ENCODE measurements at regions not wholly inside any gene's neighbourhood (a gene's known extent, or its start where the extent isn't known, plus 50 kb on each side); places are given as distances from the start of the nearest gene placed in this dataset.
"Not testable (repeated sequence)": the region's sequence is repeated elsewhere in the genome, so short reads cannot be mapped to it uniquely, and the experiment has no call there.

DNA sequence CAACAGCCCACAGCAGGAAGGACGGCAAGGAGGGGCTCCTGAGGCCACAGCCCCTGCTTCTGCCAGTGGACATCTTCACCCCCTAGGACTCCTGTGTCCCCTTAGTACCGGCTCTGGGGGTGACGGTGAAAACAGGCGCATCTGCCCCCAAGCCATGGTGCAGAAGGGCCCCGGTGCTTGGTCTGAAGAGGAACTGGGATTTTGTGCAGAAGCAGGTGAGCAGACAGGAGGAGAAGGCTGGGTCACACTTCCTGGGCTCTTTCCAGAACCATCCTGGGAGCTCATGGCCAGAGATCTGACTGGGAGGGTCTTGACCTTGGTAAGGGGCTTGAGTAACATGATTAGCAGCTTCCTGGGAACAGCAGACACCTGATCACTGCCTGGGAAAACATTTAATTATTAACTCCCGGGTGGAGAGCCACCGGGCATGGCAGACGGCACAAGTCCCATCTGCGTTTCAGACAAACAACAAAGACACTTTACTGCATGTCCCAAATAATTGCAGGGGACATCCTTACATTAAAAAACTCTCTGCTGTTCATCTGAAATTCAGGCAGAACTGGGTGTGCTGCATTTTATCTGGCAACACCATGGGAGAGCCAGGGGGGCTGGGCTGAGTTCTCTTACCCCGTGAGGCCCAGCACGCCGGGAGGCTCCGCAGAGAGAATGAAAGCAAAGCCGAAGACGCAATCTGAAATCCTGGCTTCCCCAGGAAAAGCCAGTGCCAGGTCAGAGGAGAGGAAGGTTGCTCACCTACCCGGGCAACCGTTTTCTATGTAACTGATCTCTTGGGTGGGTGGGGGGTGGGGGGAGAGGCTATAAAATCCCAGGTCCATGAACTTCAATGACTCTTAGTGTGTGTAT, 1542.8 kb downstream of the TSPY10 start:
- no peak for TF ChIP-seq CTCF (IDR thresholded peaks at IDR 0.05)
- no peak for TF ChIP-seq POLR2A (IDR thresholded peaks at IDR 0.05)
- no peak overlapping the region for H3K27ac ChIP-seq
- no peaks in the 10 kb centered on the region for H3K4me1 ChIP-seq
- no peak overlapping the region for H3K4me3 ChIP-seq
- H3K36me3 ChIP-seq = no peaks in the 10 kb centered on the region
- no peak for DNase-seq
- H3K9me3 ChIP-seq = no peaks in the 10 kb centered on the region
- no peaks in the 10 kb centered on the region for H3K27me3 ChIP-seq

GRCh38 chrY:11085801-11086200, 1558.1 kb downstream of the TSPY10 start:
- not testable (repeated sequence) for H3K9me3 ChIP-seq, DNase-seq, H3K4me3 ChIP-seq, H3K4me1 ChIP-seq, H3K36me3 ChIP-seq, H3K27me3 ChIP-seq, H3K27ac ChIP-seq

DNA sequence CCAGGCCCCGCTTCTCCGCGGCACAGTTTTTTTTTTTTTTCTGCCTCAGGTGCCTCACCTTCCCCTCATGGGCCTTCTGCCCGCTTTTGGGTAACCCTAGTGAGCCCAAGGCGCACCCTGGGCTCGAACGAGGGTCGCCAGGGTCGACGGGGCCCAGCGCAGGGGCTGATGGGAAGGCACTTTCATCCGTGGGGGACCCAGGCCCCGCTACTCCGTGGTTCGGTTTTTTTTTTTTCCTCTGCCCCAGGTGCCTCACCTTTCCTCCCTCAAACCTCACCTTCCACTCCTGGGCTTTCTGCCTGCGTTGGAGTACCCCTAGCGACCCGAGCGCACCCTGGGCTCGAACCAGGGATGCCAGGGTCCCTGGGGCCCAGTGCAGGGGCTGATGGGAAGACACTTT, 1569.8 kb downstream of the TSPY10 start:
- not testable (repeated sequence) for H3K4me3 ChIP-seq, H3K36me3 ChIP-seq, H3K9me3 ChIP-seq, H3K4me1 ChIP-seq, H3K27ac ChIP-seq, H3K27me3 ChIP-seq, DNase-seq

DNA sequence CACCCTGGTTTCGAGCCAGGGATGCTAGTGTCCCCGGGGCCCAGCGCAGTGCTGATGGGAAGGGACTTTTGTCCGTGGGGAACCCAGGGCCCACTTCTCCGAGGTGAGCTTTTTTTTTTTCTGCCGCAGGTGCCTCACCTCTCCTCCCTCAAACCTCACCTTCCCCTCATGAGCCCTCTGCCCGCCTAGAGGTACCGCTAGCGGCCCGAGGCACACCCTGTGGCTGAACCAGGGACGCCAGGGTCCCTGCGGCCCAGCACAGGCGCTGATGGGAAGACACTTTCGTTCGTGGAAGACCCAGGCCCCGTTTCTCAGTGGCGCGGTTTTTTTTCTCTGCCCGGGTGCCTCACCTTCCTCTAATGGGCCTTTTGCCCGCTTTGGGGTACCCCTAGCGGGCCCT, 1570.7 kb downstream of the TSPY10 start:
- H3K9me3 ChIP-seq, H3K27me3 ChIP-seq, H3K36me3 ChIP-seq, H3K4me1 ChIP-seq, DNase-seq, H3K27ac ChIP-seq, H3K4me3 ChIP-seq: not testable (repeated sequence)

- no peak for DNase-seq
- Histone ChIP-seq H3K27me3 (no peaks in the 10 kb centered on the region), H3K4me3 (no peak overlapping the region), H3K27ac (no peak overlapping the region), H3K9me3 (no peaks in the 10 kb centered on the region), H3K4me1 (no peaks in the 10 kb centered on the region), H3K36me3 (no peaks in the 10 kb centered on the region)
- TF ChIP-seq POLR2A (IDR thresholded peaks at IDR 0.05) (no peak), CTCF (IDR thresholded peaks at IDR 0.05) (no peak)
Observed at GRCh38 chrY:11099004-11099403, 1571.3 kb downstream of the TSPY10 start.

GRCh38 chrY:11100472-11100871, 1572.8 kb downstream of the TSPY10 start:
- not testable (repeated sequence) for H3K4me3 ChIP-seq, H3K27ac ChIP-seq, DNase-seq, H3K9me3 ChIP-seq, H3K36me3 ChIP-seq, H3K27me3 ChIP-seq, H3K4me1 ChIP-seq

DNA sequence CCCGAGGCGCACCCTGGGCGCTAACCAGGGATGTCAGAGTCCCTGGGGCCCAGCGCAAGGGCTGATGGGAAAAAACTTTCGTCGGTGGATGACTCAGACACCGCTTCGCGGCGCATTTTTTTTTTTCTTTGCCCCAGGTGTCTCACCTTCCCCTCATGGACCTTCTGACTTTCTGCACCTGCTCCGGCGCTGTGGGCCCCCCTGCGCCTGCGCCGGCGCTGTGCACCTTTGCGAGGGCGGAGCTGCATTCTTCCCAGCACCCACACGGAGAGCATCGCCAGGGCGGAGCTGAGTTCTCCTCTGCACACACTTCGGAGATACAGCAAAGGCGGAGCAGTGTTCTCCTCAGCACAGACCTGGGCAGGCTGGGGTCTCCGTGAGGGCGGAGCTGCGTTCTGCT, 1575.3 kb downstream of the TSPY10 start:
- not testable (repeated sequence) for H3K9me3 ChIP-seq, H3K36me3 ChIP-seq, DNase-seq, H3K27ac ChIP-seq, H3K27me3 ChIP-seq, H3K4me3 ChIP-seq, H3K4me1 ChIP-seq

- not testable (repeated sequence) for H3K9me3 ChIP-seq, DNase-seq, H3K27ac ChIP-seq, H3K27me3 ChIP-seq, H3K4me1 ChIP-seq, H3K4me3 ChIP-seq, H3K36me3 ChIP-seq
Observed at GRCh38 chrY:11107127-11107918, 1579.6 kb downstream of the TSPY10 start.

GRCh38 chrY:11151724-11152123, 1549.3 kb upstream of the USP9Y start:
- H3K4me3 ChIP-seq, H3K27me3 ChIP-seq, H3K4me1 ChIP-seq, DNase-seq, H3K9me3 ChIP-seq, H3K27ac ChIP-seq, H3K36me3 ChIP-seq: not testable (repeated sequence)

DNA sequence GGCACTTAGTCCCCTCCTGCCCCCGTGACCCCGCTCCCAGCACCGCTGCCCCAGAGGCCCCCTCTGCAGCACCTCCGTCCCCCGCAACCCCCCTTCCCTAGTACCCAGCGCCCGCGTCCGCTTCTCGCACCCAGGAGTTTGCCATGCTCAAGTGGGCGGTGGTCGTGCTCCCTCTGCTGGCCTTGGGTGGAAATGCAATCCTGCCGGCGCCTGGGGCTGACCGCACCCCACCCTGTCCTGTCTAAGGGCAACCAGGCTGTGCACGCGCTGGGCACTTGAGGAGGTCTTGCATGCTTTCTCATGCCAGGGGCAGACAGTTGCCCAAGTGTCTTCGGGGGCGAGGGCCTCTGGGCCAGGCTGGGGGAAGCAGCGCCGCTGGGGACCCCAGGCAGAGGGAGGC, 1544.9 kb upstream of the USP9Y start:
- not testable (repeated sequence) for H3K4me3 ChIP-seq, H3K36me3 ChIP-seq, H3K9me3 ChIP-seq, H3K27me3 ChIP-seq, H3K4me1 ChIP-seq, H3K27ac ChIP-seq, DNase-seq

GRCh38 chrY:11156846-11157245, 1544.2 kb upstream of the USP9Y start:
- not testable (repeated sequence) for H3K27me3 ChIP-seq, H3K4me1 ChIP-seq, H3K27ac ChIP-seq, H3K4me3 ChIP-seq, DNase-seq, H3K36me3 ChIP-seq, H3K9me3 ChIP-seq

DNA sequence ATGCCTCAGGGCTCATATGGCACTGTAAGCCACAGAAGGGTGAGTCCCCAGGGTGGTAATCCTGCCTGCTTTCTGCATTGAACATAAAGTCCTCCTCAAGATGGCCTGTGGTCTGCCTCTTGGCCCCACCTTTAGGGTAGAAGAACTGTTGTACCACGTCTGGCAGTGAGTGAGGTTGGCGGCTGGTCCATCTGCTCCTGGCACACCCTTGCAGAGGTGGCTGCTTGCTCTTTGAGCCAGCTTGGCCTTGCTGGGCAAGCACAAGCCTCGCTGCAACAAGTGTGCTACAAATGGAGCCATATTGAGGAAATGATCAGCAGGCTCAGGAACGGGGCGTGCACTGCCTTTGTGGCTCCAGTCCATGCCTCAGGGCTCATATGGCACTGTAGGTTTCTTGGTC, 1524.0 kb upstream of the USP9Y start:
- H3K27ac ChIP-seq, H3K9me3 ChIP-seq, DNase-seq: not testable (repeated sequence)

DNA sequence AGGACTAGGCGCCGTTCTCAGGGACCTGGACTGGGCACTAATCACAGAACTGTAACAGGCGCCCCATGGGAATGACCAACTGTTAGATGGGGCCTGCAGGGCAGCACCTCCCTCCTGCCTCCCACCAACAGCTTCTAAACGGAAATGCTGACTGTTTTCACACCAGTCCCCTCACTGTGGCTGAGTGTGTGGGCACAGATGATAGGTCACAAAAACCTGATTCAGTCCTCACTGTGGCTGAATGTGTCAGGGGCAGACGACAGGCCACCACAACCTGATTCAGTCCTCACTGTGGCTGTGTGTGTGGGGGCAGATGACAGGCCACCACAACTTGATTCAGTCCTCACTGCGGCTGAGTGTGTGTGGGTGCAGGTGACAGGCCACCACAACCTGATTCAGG, 1499.9 kb upstream of the USP9Y start:
- H3K36me3 ChIP-seq, H3K4me3 ChIP-seq, H3K27me3 ChIP-seq, DNase-seq, H3K9me3 ChIP-seq, H3K4me1 ChIP-seq, H3K27ac ChIP-seq: not testable (repeated sequence)

More for the DNA sequence above, 1524.0 kb upstream of the USP9Y start:
- not testable (repeated sequence) for H3K36me3 ChIP-seq, H3K27me3 ChIP-seq, H3K4me3 ChIP-seq, H3K4me1 ChIP-seq

Data from Peyer's patch (tissue), 4 donors.